GM18870 (cell line): ENCODE measurements at regions not wholly inside any gene's neighbourhood (a gene's known extent, or its start where the extent isn't known, plus 50 kb on each side); places are given as distances from the start of the nearest gene placed in this dataset.

Experiments
- ATAC-seq: cut with Tn5 transposase; IDR thresholded peaks from one replicate; pipeline ENCODE4 v1.9.1; 2021; ENCODE audit warnings: moderate library complexity; ENCODE audit not compliant: unreplicated experiment

DNA sequence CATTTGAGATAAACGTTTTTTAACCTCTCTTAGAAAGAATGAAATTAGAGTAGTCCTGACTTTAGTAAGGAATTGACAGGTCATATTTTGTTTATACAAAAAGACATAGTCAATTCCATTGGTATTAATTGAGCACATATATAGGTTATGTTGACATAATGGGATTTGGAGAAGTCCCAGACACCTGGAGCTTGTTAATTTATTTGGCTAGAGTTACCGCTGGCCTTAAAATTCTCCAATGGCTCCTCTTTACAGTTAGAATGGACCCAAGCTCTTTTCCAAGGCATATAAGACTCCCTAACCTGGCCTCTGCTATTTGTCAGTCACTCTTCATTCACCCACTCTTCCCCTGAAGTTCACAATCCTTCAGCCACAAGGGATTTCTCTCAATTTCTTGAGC is 221.3 kb downstream of the CBLN4 start:
- ATAC-seq, result no peak

DNA sequence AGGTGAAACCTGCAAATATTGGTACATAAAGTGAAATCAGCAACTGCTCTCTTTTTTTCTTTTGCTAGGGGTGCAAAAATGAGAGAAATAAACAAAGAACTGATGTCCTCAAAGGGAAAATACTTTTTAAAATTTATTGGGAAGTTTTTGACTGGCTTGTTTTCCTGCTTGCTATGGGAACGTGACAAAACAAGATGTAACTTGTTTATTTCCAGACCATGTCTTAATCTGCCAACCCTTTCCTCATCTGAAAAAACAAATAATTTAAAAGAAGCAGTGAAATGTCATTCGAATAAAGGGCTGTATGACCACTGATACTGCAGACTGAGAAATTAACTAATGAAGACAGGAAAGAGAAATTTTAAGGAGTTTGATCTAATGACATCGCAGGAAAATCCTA is 221.9 kb downstream of the CBLN4 start:
- no peak for ATAC-seq

DNA sequence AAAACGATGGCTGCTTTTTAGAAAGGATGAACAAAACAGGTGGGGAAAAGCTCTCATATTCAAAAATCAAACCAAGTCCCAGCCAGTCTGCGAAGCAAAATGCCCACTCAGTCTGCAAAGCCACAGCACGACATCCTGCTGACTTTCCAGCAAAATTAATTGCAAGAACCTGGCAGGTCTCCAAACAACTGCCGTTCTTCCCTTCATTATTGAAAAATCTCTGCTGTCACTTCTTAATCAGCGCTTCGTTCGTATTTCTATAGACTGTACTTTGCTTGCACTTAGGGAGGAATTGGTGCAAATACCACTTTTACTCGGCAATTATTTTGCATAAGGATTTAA is 222.4 kb downstream of the CBLN4 start:
- no peak for ATAC-seq

DNA sequence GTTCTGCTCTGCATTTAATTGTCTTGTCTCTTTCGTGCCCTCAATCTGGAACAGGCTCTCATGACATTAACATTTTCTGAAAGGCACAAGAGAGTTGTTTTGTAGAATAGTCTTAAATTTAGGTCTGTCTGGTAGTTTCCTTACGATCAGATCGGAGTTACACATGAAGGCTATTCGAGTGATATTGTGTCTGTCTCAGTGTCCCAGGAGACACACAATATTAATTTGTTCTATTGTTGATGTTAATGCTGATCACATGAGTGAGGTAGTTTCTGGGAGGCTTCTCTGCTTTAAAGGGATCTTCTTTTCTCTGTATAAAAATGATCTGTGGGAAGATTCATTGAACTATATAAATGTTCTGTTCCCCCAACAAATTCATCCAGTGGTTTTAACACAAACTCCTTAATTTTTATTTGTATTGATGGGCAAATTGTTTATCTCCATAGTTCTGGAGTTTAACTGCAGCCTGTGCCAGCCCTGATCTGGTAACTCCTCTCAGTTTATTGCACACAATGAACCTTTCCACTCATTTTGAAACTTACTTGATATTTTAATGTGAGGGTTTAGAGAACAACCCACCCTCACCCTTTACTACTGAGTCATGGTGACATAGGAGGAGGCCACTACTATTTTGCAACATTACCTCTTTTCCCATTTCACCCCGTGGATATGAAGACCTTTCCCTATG is 223.0 kb downstream of the CBLN4 start:
- no peak for ATAC-seq

DNA sequence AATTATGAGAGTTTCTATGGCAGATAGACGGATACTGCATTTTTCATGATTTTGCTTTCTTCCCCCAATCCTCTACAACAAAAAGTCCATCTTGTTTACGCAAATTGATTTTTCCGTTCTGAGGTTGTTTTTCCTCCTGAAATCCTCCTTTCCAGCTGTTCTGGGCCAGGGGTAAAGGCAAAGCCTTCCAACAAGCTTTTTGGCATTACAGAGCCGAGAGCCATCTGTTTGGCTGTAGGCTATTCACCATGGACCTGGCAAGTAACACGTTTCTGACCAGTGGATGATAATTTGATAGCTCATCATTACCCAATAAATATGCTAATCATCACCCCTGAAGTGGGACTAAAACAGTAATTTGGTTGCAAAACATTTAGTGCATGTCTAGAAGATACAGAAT is 226.5 kb downstream of the CBLN4 start:
- no peak for ATAC-seq

DNA sequence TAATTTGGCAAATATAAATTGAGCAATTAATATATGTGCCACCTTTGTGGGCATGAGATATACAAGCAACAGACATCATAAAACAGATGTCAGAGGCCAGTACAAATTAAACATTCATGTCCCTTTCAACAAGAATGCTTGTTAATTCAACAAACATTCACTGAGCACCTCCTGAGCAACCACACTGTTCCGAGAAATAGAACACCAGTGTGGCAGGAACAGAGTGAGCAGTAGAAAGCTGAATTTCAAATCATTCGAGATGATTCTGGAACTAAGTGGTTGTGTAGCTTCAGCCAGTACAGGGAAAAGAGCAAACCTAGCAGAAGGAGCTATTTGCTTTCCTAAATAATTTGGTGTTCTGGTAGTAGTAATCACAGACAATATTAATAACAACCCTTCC is 227.7 kb downstream of the CBLN4 start:
- ATAC-seq, result no peak

DNA sequence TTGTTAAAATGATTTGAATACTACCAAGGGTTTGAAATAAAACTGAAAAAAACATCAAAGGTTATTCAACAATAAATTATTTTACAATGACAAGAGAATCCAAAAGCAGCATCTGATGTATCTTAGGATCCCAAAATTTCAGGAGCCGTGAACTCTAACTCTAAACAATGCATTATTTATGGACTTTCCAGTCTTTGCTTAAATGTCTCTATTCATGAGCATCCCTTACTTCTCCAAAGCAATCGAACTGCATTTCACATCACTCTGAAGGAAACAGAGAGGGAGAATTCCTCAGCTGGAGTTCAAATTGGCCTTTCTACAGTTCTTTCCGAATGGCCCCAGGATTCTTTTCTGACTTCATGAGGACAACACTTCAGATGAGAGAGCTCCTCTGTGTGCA is 229.1 kb downstream of the CBLN4 start:
- no peak for ATAC-seq

DNA sequence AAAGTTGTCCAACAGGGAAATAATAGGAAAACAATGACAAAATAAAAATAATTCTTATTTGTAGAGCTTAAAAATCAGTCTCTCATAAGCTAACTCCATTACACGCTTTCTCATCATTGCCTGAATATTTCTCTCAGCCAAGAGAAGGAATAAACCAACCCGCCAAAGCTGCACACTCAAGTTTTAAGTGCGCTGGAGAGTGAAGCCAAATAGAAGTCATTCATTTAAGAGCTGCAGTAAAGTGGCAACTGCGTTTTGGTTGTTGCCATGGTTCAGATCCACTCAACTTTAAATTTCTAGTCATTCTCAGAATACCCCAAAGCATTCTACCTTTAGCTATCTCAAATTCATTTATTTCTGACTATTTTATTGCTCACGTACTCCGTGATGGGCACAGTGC is 230.7 kb downstream of the CBLN4 start:
- ATAC-seq, result no peak

DNA sequence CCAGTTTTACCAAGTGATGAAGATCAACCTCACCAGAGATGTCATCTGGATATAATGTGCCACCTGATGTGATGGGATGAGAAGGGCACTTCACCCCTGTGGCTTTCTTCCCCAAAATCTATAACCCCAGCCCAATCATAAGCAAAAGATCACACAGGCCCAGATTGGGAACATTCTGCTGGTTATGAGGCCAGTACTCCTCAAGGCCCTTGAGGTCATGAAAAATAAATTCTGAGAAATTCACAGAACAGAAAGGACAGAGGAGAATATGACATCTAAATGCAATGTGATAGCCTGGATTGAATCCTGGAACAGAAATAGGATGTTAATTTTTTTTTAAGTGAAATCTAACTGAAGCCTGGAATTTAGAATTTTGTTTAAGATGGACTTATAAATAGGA is 243.5 kb downstream of the CBLN4 start:
- no peak for ATAC-seq

DNA sequence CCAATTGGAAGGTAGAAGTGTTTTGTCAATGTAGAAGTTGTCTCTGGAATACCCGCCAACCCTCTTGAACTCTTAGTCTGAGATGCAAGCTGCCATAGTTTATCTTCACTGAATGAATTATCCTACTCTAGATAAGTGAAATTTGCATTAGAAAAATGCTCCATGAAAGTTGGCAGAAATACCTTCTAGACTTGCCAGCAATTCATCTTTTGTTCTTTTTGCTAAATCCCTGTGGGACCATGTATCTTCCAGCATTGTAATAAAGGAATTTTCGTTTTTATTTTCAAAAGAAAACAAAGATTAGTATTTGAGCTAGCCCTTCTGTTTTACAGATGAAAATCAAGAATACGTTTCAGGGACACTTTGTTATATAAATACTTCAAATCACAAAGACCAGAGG is 244.2 kb downstream of the CBLN4 start:
- ATAC-seq, result no peak

DNA sequence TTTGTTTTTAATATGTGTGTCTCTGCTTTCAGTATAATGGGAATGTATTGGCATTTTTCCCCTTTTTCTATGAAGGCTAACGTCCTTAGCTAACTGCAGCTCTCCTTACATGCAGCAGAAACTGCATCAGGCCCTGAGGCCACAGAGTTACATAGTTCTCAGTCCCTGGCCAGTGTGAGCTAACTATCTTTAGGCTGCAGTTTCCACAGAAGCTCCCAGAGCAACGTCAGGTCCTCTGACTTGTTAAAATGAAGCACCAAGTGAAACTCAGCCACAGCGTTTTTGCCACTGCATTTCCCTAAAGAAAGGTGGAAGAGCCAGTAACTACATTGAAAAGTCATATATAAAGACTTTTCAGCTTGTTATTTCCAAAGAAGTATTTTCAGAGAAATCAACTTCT is 244.7 kb downstream of the CBLN4 start:
- no peak for ATAC-seq

DNA sequence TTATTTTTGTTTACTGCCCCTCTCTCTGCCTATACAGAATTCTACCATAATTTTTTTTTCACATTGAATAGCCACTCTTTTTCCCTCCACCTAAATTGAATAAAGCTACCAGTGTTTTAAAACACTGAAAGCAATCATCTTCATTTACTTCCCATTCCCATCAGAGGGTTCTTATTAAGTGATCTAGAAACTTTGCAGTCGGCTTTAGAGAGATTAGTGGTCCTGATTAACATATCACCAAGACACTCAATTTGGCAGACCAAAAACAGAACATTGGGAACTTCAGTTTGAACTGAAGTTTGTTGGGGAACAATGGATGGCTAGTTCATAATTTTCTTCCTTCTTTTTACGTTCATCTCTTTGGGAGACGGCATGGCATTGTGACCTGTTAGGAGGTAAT is 249.5 kb downstream of the CBLN4 start:
- ATAC-seq, result no peak

DNA sequence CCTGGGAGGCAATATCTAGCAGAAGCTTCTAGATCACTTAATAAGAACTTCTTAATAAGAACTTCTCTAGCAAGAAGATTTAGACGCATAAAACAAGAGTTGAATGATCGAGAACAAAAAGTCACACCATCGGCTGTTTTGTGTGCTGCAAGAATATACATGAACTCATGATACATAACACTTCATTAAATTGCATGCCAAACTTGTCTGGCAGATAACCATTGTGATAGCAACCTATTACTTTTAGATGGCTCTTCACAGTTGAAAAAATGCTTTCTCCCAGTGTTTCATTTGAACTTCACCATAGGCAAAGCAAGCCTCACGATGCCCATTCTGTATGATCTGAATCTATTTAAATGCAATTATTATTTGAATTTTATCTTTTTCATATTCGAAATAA is 249.9 kb downstream of the CBLN4 start:
- no peak for ATAC-seq

DNA sequence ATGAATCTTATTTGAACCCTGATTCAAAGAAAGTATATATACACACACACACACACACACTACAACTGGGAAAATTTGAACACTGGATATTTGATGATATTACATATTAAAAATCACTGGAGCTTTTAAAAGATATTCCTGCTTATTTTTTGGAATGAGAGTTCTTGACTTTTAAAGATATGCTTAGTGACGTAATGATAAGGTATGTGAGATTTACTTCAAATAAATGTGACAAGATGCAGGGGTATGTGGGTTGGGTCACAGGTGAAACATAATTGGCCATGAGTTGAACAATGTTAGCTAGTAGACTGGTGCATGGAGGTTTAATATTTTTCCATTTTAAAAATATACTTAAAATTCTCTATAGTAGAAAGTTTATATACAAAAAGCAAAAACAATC is 258.6 kb downstream of the CBLN4 start:
- no peak for ATAC-seq

DNA sequence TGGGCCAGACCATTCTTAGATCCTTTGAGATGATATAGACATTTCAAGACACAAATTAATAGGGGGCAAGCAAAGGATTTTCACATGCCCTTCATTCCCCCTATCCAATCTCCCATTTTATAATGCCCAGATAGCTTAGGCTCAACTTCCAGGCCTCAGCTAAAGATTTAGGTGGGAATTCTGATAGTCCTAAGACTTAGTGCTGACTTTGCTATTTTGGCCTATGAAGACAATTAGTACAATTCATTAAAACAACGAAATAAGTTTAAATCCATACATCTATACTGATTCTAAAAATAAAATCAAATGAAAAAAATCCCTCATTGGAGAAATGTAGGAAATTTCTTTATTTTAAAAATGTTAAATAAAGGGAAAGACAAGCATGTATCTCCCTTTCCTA is 259.5 kb downstream of the CBLN4 start:
- no peak for ATAC-seq

DNA sequence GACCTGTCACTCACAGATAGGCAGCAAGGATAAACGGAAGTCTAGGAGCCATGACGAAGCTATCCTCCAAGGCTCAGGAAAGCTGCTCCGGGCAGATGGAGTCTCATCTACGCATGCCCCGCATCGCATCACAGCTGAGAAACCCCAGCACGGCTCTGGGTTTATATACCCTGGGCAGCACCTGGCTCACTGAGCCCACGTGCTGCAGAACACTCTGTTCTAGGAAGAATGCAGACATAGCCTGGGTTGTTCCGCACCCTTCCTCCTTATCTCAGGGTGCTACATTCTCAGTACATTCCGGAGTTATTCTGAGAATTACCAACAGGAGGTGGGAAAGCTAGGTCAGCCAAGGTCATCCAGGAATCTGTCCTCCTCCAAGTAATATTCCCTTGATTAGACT is 260.4 kb downstream of the CBLN4 start:
- ATAC-seq, result no peak

DNA sequence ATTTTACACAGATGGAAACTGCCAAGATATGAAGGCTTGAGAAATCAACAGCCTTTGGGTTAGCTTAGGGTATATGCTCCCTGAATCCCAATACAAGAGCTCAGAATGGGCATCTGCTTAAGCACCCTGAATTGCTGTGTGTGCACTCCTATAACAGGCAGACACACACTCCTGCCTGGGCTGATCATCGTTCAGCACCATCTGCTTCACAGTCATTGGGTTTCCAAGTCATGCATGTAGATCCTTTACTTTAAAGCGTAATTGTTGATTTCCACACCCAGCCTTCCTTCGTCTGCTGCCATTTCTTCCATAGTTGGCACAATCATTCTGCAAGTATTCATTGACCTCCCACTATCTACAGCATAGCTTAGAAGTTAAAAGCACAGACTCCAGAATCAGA is 263.5 kb downstream of the CBLN4 start:
- ATAC-seq, result no peak

DNA sequence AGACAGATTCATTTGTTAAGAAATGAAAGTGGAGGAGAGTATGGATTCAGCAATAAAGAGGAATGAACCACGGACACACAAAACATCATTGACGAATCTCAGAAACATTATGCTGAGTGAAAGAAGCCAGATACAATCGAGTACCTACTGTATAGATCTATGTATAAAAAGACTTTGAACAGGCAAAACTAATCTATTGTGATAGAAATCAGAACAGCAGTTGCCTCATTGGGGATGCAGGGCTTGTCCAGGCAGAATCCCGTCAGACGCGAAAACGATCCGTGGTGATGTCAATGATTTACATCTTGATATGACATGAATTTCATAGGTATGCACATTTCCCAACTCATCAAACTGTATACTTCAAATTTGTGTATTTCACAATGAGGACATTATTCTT is 265.2 kb downstream of the CBLN4 start:
- no peak for ATAC-seq

DNA sequence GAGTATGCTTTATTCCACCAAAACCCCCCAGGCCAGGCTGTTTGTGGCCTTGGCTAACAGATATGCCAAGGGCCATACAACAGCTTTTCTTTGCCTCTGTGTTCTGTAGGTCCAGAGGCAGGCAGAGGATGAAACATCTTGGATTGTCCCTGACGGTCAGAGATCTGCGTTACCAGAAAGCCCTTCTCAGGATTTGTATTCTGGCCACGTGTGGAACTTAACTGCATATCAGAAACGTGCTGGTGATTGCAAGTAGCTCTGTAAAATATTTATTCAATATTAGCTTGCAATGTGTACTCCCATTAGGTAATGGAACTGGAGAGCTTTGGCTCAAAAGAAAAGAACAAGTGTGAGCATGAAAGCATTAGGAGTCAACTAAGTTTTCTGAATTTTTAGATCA is 275.0 kb downstream of the CBLN4 start:
- ATAC-seq, result no peak

DNA sequence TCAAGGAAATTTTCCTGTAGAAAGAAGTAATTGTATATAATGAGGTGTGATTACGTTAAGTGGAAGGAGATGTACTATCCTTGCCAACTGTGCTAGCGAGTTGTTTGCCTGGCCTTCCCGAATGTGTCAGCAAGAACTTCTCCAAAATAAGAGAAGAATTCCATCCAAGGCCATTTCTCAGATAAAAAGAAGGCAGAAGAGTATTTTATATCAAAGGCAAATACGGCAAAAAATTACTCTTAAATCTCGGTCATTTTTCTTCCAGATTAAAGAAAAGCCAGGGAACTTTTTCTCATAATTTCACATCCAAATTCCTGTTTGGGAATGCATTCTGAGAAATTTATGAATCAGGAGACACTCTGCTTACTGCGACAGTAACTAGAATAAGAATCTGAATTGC is 290.6 kb downstream of the CBLN4 start:
- ATAC-seq, result no peak

DNA sequence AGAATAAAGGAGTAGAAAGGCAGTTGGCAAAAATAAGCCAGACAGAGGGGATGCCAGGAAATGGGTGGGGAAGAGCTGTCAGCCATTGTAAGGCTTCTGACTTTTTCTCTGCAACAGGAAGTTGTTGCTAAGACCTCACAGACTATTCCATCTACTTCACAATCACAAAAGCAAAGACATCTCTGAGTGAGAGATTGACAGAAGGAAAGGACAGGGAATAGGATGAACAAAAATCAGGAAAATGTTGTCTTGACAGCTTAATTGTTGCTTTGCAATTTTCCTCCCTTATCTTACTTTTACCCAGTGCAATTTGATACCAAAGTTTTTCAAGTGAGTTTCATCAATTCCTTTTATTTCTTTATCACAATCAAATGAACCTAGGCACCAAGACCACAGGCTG is 291.2 kb downstream of the CBLN4 start:
- ATAC-seq, result no peak

DNA sequence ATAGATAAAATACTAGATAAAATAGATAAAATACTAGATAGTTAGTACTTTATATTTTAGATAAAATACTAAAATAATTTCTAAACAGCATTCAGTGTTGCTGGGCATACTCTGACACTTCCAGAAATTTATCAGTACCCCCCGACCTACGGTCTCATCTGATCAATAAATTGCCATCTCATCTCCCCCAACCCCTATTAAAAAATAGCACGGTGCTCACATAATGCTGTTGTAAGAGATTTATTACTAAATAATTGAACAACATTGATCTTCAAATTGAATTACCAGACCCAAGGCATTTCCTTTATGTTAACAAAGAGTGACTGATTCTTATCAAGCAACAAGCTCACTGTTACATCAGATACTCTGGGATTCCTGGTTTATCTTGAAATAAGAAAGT is 300.9 kb downstream of the CBLN4 start:
- ATAC-seq, result no peak

DNA sequence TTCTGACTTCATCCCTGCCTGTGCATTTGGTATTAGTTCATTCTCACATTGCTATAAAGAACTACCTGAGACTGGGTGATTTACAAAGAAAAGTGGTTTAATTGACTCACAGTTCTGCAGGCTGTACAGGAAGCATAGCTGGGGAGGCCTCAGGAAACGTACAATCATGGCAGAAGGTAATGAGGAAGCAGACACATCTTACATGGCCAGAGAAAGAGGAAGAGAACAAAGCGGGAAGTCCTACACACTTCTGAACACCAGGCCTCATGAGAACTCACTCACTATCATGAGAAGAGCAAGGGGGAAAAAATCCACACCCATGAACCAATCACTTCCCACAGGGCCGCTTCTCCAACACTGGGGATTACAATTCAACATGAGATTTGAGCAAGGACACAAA is 303.9 kb downstream of the CBLN4 start:
- ATAC-seq, result no peak

DNA sequence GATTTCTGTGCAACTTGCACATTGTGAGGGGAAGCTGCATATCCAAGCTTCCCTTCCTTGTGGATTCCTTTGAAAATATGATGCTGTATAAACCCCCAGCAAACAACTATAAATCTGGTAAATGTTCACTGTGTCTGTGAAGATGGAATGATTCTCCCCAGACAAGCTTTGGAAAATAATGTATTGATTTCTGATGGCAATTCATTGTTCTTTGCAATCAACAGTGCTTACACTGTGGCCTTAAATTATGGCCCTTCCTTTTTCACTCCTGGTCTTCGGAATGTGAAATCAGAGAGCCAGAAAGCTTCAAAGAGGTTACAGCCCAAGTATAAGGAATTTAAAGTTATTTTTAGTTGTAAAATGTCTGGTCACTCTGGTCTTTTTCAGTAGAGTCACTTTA is 308.8 kb downstream of the CBLN4 start:
- no peak for ATAC-seq
